Retinal pigment epithelial cell (primary cell): ENCODE measurements at regions not wholly inside any gene's neighbourhood (a gene's known extent, or its start where the extent isn't known, plus 50 kb on each side); places are given as distances from the start of the nearest gene placed in this dataset.

Experiments used
- DNase-seq: peaks from one replicate; pipeline ENCODE4 v3.0.0-alpha.2; 2010; ENCODE audit warnings: low read depth
- H3K4me3 ChIP-seq: 2 replicates; pipeline ENCODE4 v1.5.1; 2011; ENCODE audit warnings: mild to moderate bottlenecking, low read length, control low read depth, moderate library complexity
- TF ChIP-seq, protein P1 (sequence below): conservative IDR thresholded peaks from 2 replicates; pipeline ENCODE4 v1.5.1; 2011; ENCODE audit warnings: low read depth, low read length, control low read depth, inconsistent platforms

DNA sequence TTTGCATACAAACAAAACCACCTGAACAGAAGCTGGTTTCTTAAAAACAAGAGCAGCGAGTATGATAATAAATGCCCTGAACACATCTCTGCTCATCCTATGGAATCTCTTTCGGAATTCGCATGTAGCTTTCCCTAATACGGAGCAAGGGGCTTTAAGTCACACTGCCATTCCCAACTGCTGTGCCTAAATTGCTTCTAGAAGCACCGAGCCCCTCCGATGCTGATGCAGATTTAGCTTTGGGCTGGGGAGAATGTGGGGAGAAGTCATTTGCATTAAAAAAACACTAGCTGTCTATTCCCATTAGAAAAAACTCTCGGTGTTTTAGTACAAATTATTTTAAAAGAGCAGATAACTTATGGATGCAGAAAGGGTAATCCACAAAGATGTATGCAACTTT, 76.9 kb downstream of the CD83 start:
- no peak overlapping the region for H3K4me3 ChIP-seq
- TF ChIP-seq, protein P1, sequence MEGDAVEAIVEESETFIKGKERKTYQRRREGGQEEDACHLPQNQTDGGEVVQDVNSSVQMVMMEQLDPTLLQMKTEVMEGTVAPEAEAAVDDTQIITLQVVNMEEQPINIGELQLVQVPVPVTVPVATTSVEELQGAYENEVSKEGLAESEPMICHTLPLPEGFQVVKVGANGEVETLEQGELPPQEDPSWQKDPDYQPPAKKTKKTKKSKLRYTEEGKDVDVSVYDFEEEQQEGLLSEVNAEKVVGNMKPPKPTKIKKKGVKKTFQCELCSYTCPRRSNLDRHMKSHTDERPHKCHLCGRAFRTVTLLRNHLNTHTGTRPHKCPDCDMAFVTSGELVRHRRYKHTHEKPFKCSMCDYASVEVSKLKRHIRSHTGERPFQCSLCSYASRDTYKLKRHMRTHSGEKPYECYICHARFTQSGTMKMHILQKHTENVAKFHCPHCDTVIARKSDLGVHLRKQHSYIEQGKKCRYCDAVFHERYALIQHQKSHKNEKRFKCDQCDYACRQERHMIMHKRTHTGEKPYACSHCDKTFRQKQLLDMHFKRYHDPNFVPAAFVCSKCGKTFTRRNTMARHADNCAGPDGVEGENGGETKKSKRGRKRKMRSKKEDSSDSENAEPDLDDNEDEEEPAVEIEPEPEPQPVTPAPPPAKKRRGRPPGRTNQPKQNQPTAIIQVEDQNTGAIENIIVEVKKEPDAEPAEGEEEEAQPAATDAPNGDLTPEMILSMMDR, result no peak
- no peak for DNase-seq

- no peak overlapping the region for H3K4me3 ChIP-seq
- DNase-seq, result no peak
- TF ChIP-seq, protein P1, result no peak
Observed at GRCh38 chr6:14194976-14195375, 77.4 kb downstream of the CD83 start.

DNA sequence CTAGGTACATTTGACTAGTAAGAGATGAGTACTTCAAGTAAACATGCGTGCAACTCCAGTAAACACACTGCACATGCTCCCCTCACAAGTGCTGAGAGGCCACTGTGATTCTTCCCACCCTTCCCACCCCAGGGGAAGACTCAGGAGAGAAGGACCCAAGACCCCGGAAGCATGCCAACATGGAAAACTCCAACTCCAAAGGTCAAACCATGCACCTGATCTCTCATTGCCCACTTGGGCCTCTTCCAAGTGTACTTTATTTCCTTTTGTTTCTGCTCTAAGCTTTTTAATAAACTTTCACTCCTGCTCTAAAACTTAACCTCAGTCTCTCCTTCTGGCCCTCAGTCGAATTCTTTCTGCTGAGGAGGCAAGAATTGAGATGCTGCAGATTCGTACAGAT, 78.5 kb downstream of the CD83 start:
- TF ChIP-seq, protein P1, result no peak
- DNase-seq, result no peak
- no peak overlapping the region for H3K4me3 ChIP-seq

DNA sequence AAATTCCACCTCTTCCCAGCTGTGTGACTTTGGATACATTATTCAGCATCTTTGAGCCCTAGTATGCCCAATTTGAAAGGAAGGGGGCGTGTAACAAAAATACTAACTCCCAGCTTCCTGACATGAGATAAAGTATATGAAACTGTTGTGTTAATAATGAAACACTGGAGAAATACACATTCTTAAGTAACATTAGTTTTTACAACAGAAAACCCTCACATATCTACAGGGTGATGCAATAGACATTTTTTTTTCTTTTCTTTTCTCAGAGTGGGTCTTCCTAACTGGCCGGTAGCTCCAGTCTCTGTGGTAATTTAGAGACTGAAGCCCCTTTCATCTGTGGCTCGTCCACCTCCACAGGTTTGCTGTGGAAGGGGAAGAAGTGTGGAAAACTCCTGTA, 79.5 kb downstream of the CD83 start:
- H3K4me3 ChIP-seq, result no peak overlapping the region
- TF ChIP-seq, protein P1, result no peak
- DNase-seq, result no peak

- TF ChIP-seq, protein P1, result no peak
- H3K4me3 ChIP-seq, result no peak overlapping the region
- DNase-seq, result no peak
Observed at GRCh38 chr6:14200047-14200446, 82.5 kb downstream of the CD83 start.

DNA sequence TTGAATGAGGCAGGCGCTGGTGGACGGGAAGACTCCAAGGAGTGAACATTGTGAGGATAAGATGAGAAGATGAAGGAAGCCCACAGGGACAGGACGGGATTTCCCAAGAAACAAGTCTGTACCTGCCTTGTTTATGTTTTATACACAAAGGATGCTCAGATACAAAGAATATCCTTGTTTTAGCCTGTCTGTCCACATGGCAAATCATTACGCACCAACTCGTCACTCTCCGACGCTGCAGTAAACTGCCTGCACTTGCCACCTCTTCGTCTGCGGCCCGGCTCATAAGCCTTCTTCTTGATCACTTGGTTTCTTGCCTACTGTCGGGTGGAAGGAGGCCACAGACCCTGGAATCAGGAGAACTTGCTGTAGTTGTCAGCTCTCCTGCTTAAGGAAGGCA, 85.4 kb downstream of the CD83 start:
- H3K4me3 ChIP-seq, result no peak overlapping the region
- DNase-seq, result no peak
- TF ChIP-seq, protein P1, result no peak

DNA sequence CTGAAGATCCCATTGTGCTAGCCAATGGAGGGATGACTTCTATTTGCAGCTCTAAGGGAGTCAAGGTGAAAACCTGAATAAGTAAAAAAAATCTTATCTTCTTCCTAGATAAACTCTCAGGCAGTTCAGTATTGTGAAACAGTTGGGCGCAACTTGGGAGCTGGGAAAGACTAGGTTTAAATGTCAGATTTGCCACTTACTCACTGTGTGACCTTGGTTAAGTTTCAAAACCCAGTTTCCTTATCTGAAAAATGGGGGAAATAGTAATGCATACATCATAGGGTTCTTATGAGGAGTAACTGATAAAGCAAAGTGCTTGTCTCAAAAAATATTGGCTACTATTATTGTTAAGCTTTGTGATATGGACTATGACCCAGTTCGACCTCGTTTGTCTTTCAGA, 88.8 kb downstream of the CD83 start:
- TF ChIP-seq, protein P1, result no peak
- H3K4me3 ChIP-seq, result no peak overlapping the region
- DNase-seq, result no peak
